Right ventricle myocardium inferior (tissue), 1 donor: ENCODE measurements at regions not wholly inside any gene's neighbourhood (a gene's known extent, or its start where the extent isn't known, plus 50 kb on each side); places are given as distances from the start of the nearest gene placed in this dataset. TPM values are rescaled to one million over a fixed set of nuclear protein-coding genes. Genes with fewer than 3 reads are reported as not detected.
"Not testable (repeated sequence)": the region's sequence is repeated elsewhere in the genome, so short reads cannot be mapped to it uniquely, and the experiment has no call there.

Source experiments
- ATAC-seq: fragments of 200-7000 bp; cut with Tn5 transposase; one replicate; pipeline ENCODE4 v1.9.1; 2020; ENCODE audit warnings: mild to moderate bottlenecking, moderate library complexity
- DNase-seq: peaks from one replicate; pipeline ENCODE4 v3.0.0; 2021; ENCODE audit errors: missing footprints
- intact Hi-C: fragments of 100-400 bp; cut with DNase I; formaldehyde crosslinking; loops from one replicate; pipeline ENCODE4 v1.11.0; 2022
- microRNA-seq: library from miRNA; unstranded; fragments of <30 nt; microRNA quantifications from one replicate; pipeline ENCODE4 v1.2.0, GENCODE V29; 2020
- donor health status: DM: no; HTN: yes; CAD: no; lungs with severe emphysema.

DNA sequence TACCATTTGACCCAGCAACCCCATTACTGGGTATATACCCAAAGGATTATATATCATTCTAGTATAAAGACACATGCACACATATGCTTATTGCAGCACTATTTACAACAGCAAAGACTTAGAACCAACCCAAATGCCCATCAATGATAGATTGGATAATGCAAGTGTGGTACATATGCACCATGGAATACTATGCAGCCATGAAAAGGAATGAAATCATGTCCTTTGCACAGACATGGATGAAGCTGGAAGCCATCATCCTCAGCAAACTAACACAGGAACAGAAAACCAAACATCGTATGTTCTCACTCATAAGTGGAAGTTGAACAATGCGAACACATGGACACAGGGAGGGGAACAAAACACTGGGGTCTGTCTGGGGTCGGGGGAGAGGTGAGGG is 50.6 kb upstream of the GPR39 start:
- DNase-seq, ATAC-seq, intact Hi-C loops: not testable (repeated sequence)

DNA sequence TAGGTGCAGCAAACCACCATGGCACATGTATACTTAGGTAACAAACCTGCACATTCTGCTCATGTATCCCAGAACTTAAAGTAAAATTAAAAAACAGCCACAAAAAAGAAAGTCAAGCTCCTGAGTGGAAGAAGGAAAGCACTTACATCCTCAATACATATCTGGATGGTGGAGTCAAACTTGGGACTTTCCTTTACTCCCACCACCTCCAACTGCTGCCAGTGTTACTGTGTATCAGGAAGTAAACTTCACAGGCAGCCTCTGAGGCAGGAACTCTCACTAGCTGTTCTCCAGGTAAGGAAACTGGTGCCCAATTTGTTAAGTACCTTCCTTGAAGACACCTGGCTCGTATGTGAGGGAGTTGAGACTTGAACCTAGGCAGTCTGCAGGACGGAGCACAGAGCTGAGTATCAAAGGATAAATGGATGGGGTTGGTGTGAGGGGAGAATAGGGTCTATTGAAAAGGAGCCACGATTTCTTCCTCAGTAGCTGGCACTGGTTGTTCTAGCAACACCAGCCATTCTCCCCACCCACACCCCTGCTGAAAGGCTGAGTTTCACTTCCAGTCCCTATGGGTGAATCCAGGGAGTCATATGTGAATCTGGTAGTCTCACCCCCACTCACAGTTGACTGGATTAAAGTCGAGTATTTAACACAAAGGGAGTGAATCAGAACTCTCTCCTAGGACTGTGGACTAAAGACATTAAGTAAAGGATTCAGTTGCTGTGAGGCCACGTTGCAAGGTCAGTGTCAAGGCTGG is 50.0 kb upstream of the GPR39 start:
- intact Hi-C loops: no loop called here
- ATAC-seq (no peak), DNase-seq (no peak)

Small RNAs in the stretch of these regions (microRNA-seq; reads per million reads assigned to microRNA genes)
- gene MIR663B: not detected
